Vagina (tissue), 2 donors: ENCODE measurements at regions not wholly inside any gene's neighbourhood (a gene's known extent, or its start where the extent isn't known, plus 50 kb on each side); places are given as distances from the start of the nearest gene placed in this dataset.

Experiments used
- DNase-seq, 2 donors: peaks; one replicate each; pipeline ENCODE4 v3.0.0-alpha.2; 2017; ENCODE audit errors: extremely low spot score in 2 of 2
- H3K27ac ChIP-seq: fragments of 200-600 bp; sonication (generic); one replicate; pipeline ENCODE4 v1.5.1; 2019
- H3K27me3 ChIP-seq: fragments of 200-600 bp; sonication (generic); one replicate; pipeline ENCODE4 v1.5.1; 2019
- H3K36me3 ChIP-seq, 2 donors: fragments of 200-600 bp; sonication (generic); one replicate each; pipeline ENCODE4 v1.5.1; 2017 to 2019
- H3K4me1 ChIP-seq: fragments of 200-600 bp; sonication (generic); one replicate; pipeline ENCODE4 v1.5.1; 2019
- H3K4me3 ChIP-seq, 2 donors: fragments of 200-600 bp; sonication (generic); 1 replicate in 1 of 2; 2 replicates in 1 of 2; pipeline ENCODE4 v1.5.1; 2016 to 2019
- H3K9me3 ChIP-seq: fragments of 200-600 bp; sonication (generic); one replicate; pipeline ENCODE4 v1.5.1; 2019
- POLR2A ChIP-seq, 2 donors: fragments of 450-650 bp; IDR thresholded peaks; one replicate each; pipeline ENCODE4 v1.6.1; 2017; ENCODE audit warnings: antibody characterized with exemption in 2 of 2, mild to moderate bottlenecking in 2 of 2, moderate library complexity in 2 of 2
- POLR2AphosphoS5 ChIP-seq, 2 donors: sonication (generic); formaldehyde crosslinking; IDR thresholded peaks; one replicate each; pipeline ENCODE4 v1.9.0; 2017; ENCODE audit warnings: antibody characterized with exemption in 2 of 2, mild to moderate bottlenecking in 2 of 2, low read depth in 1 of 2; ENCODE audit not compliant: insufficient read depth in 1 of 2
- intact Hi-C: fragments of 100-400 bp; cut with DNase I; formaldehyde crosslinking; loops from one replicate; pipeline ENCODE4 v1.15.1; 2023
- TF ChIP-seq, protein P1 (sequence below), 3 experiments: fragments of 450-650 bp in 2 of 3; fragments of 200-600 bp in 1 of 3; sonication (generic) in 1 of 3; IDR thresholded peaks; one replicate each; pipeline ENCODE4 v1.5.1; 2017 to 2019; ENCODE audit warnings: antibody characterized with exemption in 3 of 3, mild to moderate bottlenecking in 2 of 3, moderate library complexity in 2 of 3

DNA sequence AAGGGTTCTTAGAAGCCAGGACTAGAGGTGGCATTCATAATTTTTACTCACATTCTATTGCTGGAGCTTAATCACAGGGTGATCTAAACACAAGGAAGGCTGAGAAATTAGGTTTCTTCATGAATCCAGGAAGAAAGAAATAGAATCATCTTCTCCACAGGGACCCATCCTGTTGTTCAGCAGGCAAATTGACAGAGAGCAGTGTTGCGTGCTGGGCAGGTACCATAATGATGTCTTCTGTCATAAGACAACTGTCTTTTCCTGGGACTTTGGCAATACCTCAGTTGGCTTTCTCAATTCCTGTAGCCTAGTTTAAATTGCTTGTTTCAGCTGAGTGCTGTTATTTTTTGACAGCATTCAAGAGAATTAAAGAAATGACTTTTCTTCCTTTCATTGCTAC lies 468.0 kb upstream of the SYT1 start:
- Histone ChIP-seq H3K9me3 (no peaks in the 10 kb centered on the region), H3K4me3 (no peak overlapping the region), H3K27ac (no peak overlapping the region), H3K36me3 (no peaks in the 10 kb centered on the region), H3K4me1 (no peaks in the 10 kb centered on the region), H3K27me3 (no peaks in the 10 kb centered on the region)
- TF ChIP-seq, protein P1, sequence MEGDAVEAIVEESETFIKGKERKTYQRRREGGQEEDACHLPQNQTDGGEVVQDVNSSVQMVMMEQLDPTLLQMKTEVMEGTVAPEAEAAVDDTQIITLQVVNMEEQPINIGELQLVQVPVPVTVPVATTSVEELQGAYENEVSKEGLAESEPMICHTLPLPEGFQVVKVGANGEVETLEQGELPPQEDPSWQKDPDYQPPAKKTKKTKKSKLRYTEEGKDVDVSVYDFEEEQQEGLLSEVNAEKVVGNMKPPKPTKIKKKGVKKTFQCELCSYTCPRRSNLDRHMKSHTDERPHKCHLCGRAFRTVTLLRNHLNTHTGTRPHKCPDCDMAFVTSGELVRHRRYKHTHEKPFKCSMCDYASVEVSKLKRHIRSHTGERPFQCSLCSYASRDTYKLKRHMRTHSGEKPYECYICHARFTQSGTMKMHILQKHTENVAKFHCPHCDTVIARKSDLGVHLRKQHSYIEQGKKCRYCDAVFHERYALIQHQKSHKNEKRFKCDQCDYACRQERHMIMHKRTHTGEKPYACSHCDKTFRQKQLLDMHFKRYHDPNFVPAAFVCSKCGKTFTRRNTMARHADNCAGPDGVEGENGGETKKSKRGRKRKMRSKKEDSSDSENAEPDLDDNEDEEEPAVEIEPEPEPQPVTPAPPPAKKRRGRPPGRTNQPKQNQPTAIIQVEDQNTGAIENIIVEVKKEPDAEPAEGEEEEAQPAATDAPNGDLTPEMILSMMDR (IDR thresholded peaks at IDR 0.05): no peak
- TF ChIP-seq POLR2A (IDR thresholded peaks at IDR 0.05) (no peak), POLR2AphosphoS5 (IDR thresholded peaks at IDR 0.05; ENCODE audit: insufficient read depth in 1 of 2, low read depth in 1 of 2) (no peak)
- intact Hi-C loops: no loop called here
- no peak for DNase-seq

DNA sequence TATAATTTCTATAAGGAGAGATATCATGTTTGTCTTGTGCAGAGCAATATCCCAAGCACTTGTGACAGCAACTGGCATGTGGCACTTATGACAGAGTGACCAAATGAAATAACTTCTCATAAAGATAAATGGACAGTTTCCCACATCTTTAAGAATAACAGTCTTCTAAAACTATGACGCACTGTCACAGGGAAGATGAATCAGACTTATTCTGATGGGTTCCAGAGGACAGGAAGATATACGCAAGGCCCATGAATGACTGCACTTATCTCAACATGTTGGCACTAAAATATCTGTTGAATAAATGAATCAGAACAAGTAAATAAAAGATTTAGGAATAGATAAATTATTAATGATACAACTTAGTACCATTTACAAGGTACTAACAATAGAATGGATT lies 465.8 kb upstream of the SYT1 start:
- H3K27ac ChIP-seq: no peak overlapping the region
- H3K9me3 ChIP-seq: no peaks in the 10 kb centered on the region
- intact Hi-C loops: no loop called here
- DNase-seq: no peak
- H3K4me3 ChIP-seq: no peak overlapping the region
- H3K36me3 ChIP-seq: no peaks in the 10 kb centered on the region
- no peaks in the 10 kb centered on the region for H3K4me1 ChIP-seq
- TF ChIP-seq POLR2A (IDR thresholded peaks at IDR 0.05) (no peak), POLR2AphosphoS5 (IDR thresholded peaks at IDR 0.05; ENCODE audit: insufficient read depth in 1 of 2, low read depth in 1 of 2) (no peak)
- TF ChIP-seq, protein P1 (IDR thresholded peaks at IDR 0.05): no peak
- no peaks in the 10 kb centered on the region for H3K27me3 ChIP-seq

DNA sequence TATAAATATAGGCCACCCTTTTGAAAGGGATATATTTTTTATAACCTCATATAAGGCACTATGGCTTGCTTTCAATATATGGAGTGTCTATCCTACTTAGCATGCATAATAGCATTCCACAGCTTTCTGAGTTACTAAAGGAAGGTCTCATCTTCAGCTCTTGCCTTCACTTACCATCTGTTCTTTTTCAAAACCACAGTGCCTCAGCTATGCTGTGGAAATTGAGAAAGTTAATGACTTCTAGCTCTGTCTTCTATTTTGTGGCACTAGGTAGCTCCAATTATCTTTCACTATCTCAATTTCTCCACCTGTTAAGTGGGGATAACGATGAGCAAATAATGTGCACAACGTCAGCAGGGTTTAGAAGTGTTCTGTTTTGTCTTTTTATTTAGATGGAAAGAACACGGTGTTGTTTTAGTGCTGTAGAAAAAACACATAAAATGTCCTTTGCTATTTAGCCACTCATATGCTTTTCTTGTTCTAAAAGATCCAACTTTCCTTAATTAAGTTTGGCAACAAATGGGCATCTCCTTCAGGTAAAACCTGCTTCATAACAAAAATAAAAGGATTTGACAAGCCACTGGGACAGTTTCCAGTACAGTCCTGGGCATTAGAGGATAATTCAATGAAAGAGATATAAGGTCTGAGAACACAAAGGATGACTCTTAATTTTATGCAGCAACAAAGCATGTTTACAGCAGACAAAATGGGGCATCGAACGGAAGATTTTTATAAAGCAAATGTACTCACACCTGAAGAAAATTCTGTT lies 462.0 kb upstream of the SYT1 start:
- H3K27me3 ChIP-seq: no peaks in the 10 kb centered on the region
- H3K4me1 ChIP-seq: no peaks in the 10 kb centered on the region
- no peak for DNase-seq
- intact Hi-C loops: no loop called here
- no peak overlapping the region for H3K4me3 ChIP-seq
- TF ChIP-seq, protein P1 (IDR thresholded peaks at IDR 0.05): no peak
- no peak for TF ChIP-seq POLR2A (IDR thresholded peaks at IDR 0.05)
- TF ChIP-seq POLR2AphosphoS5 (IDR thresholded peaks at IDR 0.05; ENCODE audit: insufficient read depth in 1 of 2, low read depth in 1 of 2): no peak
- no peaks in the 10 kb centered on the region for H3K36me3 ChIP-seq
- no peaks in the 10 kb centered on the region for H3K9me3 ChIP-seq
- H3K27ac ChIP-seq: no peak overlapping the region

DNA sequence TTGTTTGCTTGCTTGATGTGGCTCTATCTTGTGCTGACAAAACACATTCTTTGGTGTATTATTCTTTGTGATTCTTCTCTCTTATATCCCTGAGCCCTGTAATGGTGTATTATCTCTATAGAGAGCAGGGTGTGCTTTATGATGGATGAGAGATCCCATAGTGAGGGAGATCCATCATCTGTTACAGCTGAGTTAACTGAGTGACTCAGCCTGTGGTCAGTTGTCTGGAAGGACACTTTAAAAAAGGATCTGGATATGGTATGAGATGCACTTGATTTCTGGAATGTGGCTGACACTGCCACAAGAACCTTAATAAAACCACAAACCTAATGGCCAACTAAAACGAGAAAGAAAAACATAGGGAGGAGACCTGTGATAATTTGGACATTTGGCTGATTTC lies 461.4 kb upstream of the SYT1 start:
- Histone ChIP-seq H3K36me3 (no peaks in the 10 kb centered on the region), H3K27ac (no peak overlapping the region), H3K4me1 (no peaks in the 10 kb centered on the region), H3K27me3 (no peaks in the 10 kb centered on the region), H3K9me3 (no peaks in the 10 kb centered on the region), H3K4me3 (no peak overlapping the region)
- TF ChIP-seq POLR2AphosphoS5 (IDR thresholded peaks at IDR 0.05; ENCODE audit: insufficient read depth in 1 of 2, low read depth in 1 of 2): no peak
- TF ChIP-seq POLR2A (IDR thresholded peaks at IDR 0.05): no peak
- TF ChIP-seq, protein P1 (IDR thresholded peaks at IDR 0.05): no peak
- intact Hi-C loops: no loop called here
- no peak for DNase-seq

DNA sequence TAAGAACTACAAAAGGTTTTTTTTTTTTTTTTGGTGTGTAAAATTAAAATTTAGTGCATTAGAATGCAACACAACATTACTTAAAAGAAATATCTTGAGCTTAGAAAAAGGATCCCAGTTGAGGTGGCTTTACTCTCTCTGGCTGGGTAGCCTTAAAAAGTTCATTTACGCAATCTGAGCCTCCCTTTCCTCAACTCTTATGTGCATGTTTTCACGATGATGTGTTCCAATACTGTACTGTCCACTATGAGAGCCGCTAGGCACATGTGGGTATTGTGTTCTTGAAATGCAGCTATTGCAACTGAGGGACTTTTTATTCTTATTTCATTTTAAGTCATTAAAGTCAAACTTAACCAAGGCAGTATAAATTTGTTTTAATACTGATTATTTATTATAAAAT lies 460.9 kb upstream of the SYT1 start:
- Histone ChIP-seq H3K4me3 (no peak overlapping the region), H3K27ac (no peak overlapping the region), H3K9me3 (no peaks in the 10 kb centered on the region), H3K4me1 (no peaks in the 10 kb centered on the region), H3K36me3 (no peaks in the 10 kb centered on the region), H3K27me3 (no peaks in the 10 kb centered on the region)
- DNase-seq: no peak
- no peak for TF ChIP-seq POLR2A (IDR thresholded peaks at IDR 0.05)
- TF ChIP-seq, protein P1 (IDR thresholded peaks at IDR 0.05): no peak
- no peak for TF ChIP-seq POLR2AphosphoS5 (IDR thresholded peaks at IDR 0.05; ENCODE audit: insufficient read depth in 1 of 2, low read depth in 1 of 2)
- intact Hi-C loops: no loop called here
